PC-9 (cell line): ENCODE measurements at regions not wholly inside any gene's neighbourhood (a gene's known extent, or its start where the extent isn't known, plus 50 kb on each side); places are given as distances from the start of the nearest gene placed in this dataset.

ENCODE experiments used
- EZH2 ChIP-seq: fragments of 200-600 bp; sonication (generic); IDR thresholded peaks from 2 replicates; pipeline ENCODE4 v1.8.0; 2017; ENCODE audit warnings: antibody characterized with exemption, low read depth
- TF ChIP-seq, protein P1 (sequence below): fragments of 200-600 bp; sonication (generic); conservative IDR thresholded peaks from 2 replicates; pipeline ENCODE4 v1.6.1; 2017; ENCODE audit warnings: mixed run types, antibody characterized with exemption, mild to moderate bottlenecking, moderate library complexity

DNA sequence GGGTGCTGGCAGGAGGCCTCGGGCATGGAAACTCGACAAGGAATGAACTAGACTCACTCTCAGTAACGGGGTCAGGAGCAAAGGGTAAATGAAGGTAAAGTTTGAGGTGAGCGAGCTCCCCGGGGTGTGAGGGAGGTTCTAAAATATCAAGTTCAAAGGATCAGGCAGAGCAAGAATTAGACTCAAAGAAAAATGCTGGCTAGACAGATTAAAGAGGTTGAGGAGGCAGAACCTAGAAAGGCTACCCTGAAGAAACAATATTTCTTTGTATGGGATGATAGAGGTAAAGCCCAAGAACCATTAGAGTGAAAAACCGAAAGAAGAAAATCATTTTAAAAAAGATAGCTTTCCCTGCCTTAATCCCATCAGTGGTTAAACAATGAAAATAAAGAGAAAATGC lies 386.7 kb upstream of the MEF2C start:
- TF ChIP-seq, protein P1, sequence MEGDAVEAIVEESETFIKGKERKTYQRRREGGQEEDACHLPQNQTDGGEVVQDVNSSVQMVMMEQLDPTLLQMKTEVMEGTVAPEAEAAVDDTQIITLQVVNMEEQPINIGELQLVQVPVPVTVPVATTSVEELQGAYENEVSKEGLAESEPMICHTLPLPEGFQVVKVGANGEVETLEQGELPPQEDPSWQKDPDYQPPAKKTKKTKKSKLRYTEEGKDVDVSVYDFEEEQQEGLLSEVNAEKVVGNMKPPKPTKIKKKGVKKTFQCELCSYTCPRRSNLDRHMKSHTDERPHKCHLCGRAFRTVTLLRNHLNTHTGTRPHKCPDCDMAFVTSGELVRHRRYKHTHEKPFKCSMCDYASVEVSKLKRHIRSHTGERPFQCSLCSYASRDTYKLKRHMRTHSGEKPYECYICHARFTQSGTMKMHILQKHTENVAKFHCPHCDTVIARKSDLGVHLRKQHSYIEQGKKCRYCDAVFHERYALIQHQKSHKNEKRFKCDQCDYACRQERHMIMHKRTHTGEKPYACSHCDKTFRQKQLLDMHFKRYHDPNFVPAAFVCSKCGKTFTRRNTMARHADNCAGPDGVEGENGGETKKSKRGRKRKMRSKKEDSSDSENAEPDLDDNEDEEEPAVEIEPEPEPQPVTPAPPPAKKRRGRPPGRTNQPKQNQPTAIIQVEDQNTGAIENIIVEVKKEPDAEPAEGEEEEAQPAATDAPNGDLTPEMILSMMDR = no peak
- TF ChIP-seq EZH2 = no peak
